Neural cell (in vitro differentiated cells): ENCODE measurements at regions not wholly inside any gene's neighbourhood (a gene's known extent, or its start where the extent isn't known, plus 50 kb on each side); places are given as distances from the start of the nearest gene placed in this dataset.

Experiments
- EZH2 ChIP-seq: fragments of 200-600, 300-800 bp; shearing (Covaris generic), sonication (generic); IDR thresholded peaks from 2 replicates; pipeline ENCODE4 v1.6.1; 2014; ENCODE audit warnings: antibody characterized with exemption, low read length, borderline replicate concordance, mild to moderate bottlenecking; ENCODE audit not compliant: insufficient read depth, poor library complexity, severe bottlenecking
- MXI1 ChIP-seq: fragments of 450-650 bp; conservative IDR thresholded peaks from 2 replicates; pipeline ENCODE4 v1.6.1; 2014; ENCODE audit warnings: antibody characterized with exemption, mild to moderate bottlenecking; ENCODE audit not compliant: poor library complexity, severe bottlenecking
- SMC3 ChIP-seq: fragments of 450-650 bp; conservative IDR thresholded peaks from 2 replicates; pipeline ENCODE4 v1.6.1; 2014; ENCODE audit warnings: antibody characterized with exemption, mild to moderate bottlenecking, moderate library complexity; ENCODE audit not compliant: poor library complexity
- TAF1 ChIP-seq: IDR thresholded peaks from 2 replicates; pipeline ENCODE4 v1.6.1; 2012; ENCODE audit warnings: low read depth
- TF ChIP-seq, protein P1 (sequence below): fragments of 450-650 bp; IDR thresholded peaks from 2 replicates; pipeline ENCODE4 v1.5.1; 2014; ENCODE audit warnings: antibody characterized with exemption, mild to moderate bottlenecking, moderate library complexity; ENCODE audit not compliant: poor library complexity, severe bottlenecking
- TF ChIP-seq, protein P2 (sequence below): IDR thresholded peaks from 2 replicates; pipeline ENCODE4 v1.6.1; 2012; ENCODE audit warnings: borderline replicate concordance

DNA sequence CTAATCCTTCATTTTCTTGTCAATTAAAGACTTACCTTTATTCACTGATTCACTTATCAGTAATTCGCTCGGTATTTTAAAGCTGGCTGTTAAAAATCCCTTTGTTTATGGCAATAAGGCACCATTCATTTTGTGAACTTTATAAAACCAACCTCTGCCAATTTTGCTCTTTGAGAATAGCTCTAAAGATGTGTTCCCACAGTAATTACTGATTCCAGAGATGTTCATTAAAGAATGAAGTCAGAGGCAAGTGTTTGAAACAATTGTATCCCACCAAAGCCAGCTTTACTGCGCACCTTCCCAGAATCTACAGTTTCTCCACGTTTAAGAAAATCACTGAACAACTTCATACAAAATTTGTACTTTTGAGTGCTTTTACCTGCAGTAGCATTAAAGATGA is 424.5 kb downstream of the USP25 start:
- TF ChIP-seq, protein P1, sequence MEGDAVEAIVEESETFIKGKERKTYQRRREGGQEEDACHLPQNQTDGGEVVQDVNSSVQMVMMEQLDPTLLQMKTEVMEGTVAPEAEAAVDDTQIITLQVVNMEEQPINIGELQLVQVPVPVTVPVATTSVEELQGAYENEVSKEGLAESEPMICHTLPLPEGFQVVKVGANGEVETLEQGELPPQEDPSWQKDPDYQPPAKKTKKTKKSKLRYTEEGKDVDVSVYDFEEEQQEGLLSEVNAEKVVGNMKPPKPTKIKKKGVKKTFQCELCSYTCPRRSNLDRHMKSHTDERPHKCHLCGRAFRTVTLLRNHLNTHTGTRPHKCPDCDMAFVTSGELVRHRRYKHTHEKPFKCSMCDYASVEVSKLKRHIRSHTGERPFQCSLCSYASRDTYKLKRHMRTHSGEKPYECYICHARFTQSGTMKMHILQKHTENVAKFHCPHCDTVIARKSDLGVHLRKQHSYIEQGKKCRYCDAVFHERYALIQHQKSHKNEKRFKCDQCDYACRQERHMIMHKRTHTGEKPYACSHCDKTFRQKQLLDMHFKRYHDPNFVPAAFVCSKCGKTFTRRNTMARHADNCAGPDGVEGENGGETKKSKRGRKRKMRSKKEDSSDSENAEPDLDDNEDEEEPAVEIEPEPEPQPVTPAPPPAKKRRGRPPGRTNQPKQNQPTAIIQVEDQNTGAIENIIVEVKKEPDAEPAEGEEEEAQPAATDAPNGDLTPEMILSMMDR: no peak
- TF ChIP-seq TAF1 (no peak), EZH2 (no peak), MXI1 (no peak), SMC3 (no peak)
- TF ChIP-seq, protein P2, sequence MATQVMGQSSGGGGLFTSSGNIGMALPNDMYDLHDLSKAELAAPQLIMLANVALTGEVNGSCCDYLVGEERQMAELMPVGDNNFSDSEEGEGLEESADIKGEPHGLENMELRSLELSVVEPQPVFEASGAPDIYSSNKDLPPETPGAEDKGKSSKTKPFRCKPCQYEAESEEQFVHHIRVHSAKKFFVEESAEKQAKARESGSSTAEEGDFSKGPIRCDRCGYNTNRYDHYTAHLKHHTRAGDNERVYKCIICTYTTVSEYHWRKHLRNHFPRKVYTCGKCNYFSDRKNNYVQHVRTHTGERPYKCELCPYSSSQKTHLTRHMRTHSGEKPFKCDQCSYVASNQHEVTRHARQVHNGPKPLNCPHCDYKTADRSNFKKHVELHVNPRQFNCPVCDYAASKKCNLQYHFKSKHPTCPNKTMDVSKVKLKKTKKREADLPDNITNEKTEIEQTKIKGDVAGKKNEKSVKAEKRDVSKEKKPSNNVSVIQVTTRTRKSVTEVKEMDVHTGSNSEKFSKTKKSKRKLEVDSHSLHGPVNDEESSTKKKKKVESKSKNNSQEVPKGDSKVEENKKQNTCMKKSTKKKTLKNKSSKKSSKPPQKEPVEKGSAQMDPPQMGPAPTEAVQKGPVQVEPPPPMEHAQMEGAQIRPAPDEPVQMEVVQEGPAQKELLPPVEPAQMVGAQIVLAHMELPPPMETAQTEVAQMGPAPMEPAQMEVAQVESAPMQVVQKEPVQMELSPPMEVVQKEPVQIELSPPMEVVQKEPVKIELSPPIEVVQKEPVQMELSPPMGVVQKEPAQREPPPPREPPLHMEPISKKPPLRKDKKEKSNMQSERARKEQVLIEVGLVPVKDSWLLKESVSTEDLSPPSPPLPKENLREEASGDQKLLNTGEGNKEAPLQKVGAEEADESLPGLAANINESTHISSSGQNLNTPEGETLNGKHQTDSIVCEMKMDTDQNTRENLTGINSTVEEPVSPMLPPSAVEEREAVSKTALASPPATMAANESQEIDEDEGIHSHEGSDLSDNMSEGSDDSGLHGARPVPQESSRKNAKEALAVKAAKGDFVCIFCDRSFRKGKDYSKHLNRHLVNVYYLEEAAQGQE: no peak
